ENCODE measurements at regions not wholly inside any gene's neighbourhood (a gene's known extent, or its start where the extent isn't known, plus 50 kb on each side); places are given as distances from the start of the nearest gene placed in this dataset.

DNA sequence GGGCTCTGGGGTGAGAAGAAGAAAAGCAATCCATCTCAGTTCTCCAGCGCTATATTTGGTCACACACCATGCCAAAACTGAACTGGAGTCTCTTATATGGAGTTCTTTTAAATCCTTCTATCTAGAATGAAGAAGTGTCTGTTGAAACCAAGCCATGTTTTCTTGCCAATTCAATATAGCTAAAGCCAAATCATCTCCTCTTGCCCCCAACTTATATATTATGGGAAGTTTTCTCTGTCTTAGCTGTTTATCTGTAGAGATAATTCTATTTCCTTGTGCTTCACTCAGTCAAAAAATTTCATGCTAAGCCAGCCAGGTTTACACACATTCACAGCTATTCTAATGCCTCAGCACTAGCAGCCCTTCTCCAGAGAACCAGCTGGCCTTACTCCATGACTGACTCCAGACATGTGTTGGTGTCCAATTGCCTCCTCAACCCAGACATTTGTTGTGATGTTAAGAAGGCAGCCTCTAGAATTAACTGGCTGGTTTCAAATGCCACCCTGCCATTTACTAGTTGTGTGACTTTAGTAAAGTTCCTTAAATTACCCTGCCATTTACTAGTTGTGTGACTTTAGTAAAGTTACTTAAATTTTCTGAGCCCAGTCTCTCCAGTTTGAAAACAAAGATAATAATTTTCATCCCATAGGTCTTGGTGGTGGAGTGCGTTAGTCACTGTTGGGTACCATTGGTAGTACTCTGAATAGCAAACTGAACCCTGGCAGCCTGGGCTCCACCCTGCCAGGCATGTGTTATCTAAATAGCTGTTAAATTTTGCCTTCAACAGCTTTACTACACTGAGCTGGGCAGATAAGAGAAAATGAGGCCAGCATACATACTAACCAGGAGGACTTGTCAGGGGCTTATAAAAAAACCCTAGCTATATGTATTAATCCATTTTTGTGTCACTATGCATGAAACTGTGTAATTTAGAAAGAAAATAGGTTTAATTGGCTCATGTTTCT is 525.1 kb downstream of the LMO7 start:
- Histone ChIP-seq H3K27ac (ENCODE audit: insufficient read depth, low read length) (no peak overlapping the region), H3K4me3 (replicated peaks in 1 of 4; ENCODE audit: control extremely low read depth in 1 of 4, insufficient read depth in 1 of 4, low read depth in 3 of 4, low read length in 4 of 4) (no peak overlapping the region), H2AFZ (ENCODE audit: low read length) (no peak overlapping the region), H3K9me3 (ENCODE audit: control insufficient read depth, insufficient read depth, low read depth, low read length) (no peaks in the 10 kb centered on the region), H3K4me2 (ENCODE audit: extremely low read depth, insufficient read depth, low read length) (no peak overlapping the region), H3K79me2 (ENCODE audit: control insufficient read depth, insufficient read depth, low read length) (no peaks in the 10 kb centered on the region), H3K4me1 (ENCODE audit: control insufficient read depth, extremely low read depth, insufficient read depth, low read length) (no peaks in the 10 kb centered on the region), H3K36me3 (ENCODE audit: control insufficient read depth, insufficient read depth, low read length) (no peaks in the 10 kb centered on the region), H3K27me3 (ENCODE audit: control insufficient read depth, insufficient read depth, low read length) (no peaks in the 10 kb centered on the region), H3K9ac (ENCODE audit: insufficient read depth, low read length) (no peak overlapping the region), H4K20me1 (ENCODE audit: control insufficient read depth, extremely low read depth, insufficient read depth, low read length) (no peaks in the 10 kb centered on the region)
- peak in 1 of 2 donors; percentile 39 for DNase-seq (ENCODE audit: low read depth in 2 of 2)
- no peak for TF ChIP-seq EZH2 (IDR thresholded peaks at IDR 0.05; ENCODE audit: low read length, missing control alignments)
- TF ChIP-seq, protein P1, sequence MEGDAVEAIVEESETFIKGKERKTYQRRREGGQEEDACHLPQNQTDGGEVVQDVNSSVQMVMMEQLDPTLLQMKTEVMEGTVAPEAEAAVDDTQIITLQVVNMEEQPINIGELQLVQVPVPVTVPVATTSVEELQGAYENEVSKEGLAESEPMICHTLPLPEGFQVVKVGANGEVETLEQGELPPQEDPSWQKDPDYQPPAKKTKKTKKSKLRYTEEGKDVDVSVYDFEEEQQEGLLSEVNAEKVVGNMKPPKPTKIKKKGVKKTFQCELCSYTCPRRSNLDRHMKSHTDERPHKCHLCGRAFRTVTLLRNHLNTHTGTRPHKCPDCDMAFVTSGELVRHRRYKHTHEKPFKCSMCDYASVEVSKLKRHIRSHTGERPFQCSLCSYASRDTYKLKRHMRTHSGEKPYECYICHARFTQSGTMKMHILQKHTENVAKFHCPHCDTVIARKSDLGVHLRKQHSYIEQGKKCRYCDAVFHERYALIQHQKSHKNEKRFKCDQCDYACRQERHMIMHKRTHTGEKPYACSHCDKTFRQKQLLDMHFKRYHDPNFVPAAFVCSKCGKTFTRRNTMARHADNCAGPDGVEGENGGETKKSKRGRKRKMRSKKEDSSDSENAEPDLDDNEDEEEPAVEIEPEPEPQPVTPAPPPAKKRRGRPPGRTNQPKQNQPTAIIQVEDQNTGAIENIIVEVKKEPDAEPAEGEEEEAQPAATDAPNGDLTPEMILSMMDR (conservative IDR thresholded peaks at IDR 0.05 in 1 of 2, IDR thresholded peaks at IDR 0.05 in 1 of 2; ENCODE audit: low read depth in 1 of 2, low read length in 2 of 2) = no peak

DNA sequence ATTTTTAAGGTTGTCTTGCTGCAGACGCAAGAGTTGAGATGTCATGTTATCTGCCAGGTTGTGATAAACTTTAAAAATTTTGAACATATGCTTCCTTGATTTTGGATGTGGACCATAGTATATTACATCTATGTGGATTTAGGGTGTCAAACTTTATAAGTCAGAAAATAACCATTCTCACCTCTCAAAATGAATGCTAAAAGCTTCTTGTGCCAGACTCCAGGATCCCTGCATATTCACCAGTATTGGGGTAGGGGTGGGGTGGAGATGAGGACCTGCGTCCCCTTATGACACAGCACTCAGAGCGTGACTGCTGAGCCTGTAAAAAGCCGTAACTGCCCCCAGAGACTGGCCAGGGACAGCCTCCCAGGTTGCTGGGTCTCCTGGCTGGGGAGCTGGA is 524.4 kb downstream of the LMO7 start:
- Histone ChIP-seq H3K4me2 (ENCODE audit: extremely low read depth, insufficient read depth, low read length) (no peak overlapping the region), H3K79me2 (ENCODE audit: control insufficient read depth, insufficient read depth, low read length) (no peaks in the 10 kb centered on the region), H3K27ac (ENCODE audit: insufficient read depth, low read length) (no peak overlapping the region), H3K27me3 (ENCODE audit: control insufficient read depth, insufficient read depth, low read length) (no peaks in the 10 kb centered on the region), H3K36me3 (ENCODE audit: control insufficient read depth, insufficient read depth, low read length) (no peaks in the 10 kb centered on the region), H4K20me1 (ENCODE audit: control insufficient read depth, extremely low read depth, insufficient read depth, low read length) (no peaks in the 10 kb centered on the region), H3K9ac (ENCODE audit: insufficient read depth, low read length) (no peak overlapping the region), H3K4me3 (replicated peaks in 1 of 4; ENCODE audit: control extremely low read depth in 1 of 4, insufficient read depth in 1 of 4, low read depth in 3 of 4, low read length in 4 of 4) (no peak overlapping the region), H3K4me1 (ENCODE audit: control insufficient read depth, extremely low read depth, insufficient read depth, low read length) (no peaks in the 10 kb centered on the region), H3K9me3 (ENCODE audit: control insufficient read depth, insufficient read depth, low read depth, low read length) (no peaks in the 10 kb centered on the region), H2AFZ (ENCODE audit: low read length) (no peak overlapping the region)
- TF ChIP-seq EZH2 (IDR thresholded peaks at IDR 0.05; ENCODE audit: low read length, missing control alignments) = no peak
- TF ChIP-seq, protein P1 (conservative IDR thresholded peaks at IDR 0.05 in 1 of 2, IDR thresholded peaks at IDR 0.05 in 1 of 2; ENCODE audit: low read depth in 1 of 2, low read length in 2 of 2) = no peak
- DNase-seq (ENCODE audit: low read depth in 2 of 2) = no peak

DNA sequence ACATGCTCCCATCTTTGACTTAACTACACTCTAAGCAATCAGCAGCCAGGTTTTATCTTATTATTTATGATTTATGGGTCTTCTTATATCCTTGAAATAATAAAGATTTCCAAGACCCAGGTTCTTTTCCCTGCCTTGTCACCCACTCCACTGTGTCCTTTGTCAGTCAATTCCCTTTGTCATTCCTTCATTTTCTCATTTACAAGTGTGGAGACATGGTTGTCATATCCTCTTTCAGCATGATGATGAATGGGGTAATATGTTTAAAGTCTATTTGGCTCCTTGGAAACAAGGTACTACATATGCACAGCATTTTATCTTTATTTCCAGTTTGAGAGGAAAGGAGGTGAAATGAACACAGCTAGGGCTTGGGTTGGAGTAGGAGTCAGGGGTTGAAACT is 521.8 kb downstream of the LMO7 start:
- no peaks in the 10 kb centered on the region for H3K27me3 ChIP-seq (ENCODE audit: control insufficient read depth, insufficient read depth, low read length)
- no peaks in the 10 kb centered on the region for H4K20me1 ChIP-seq (ENCODE audit: control insufficient read depth, extremely low read depth, insufficient read depth, low read length)
- H3K9ac ChIP-seq (ENCODE audit: insufficient read depth, low read length) = no peak overlapping the region
- no peak for TF ChIP-seq EZH2 (IDR thresholded peaks at IDR 0.05; ENCODE audit: low read length, missing control alignments)
- TF ChIP-seq, protein P1 (conservative IDR thresholded peaks at IDR 0.05 in 1 of 2, IDR thresholded peaks at IDR 0.05 in 1 of 2; ENCODE audit: low read depth in 1 of 2, low read length in 2 of 2) = no peak
- H3K27ac ChIP-seq (ENCODE audit: insufficient read depth, low read length) = no peak overlapping the region
- no peak overlapping the region for H3K4me3 ChIP-seq (replicated peaks in 1 of 4; ENCODE audit: control extremely low read depth in 1 of 4, insufficient read depth in 1 of 4, low read depth in 3 of 4, low read length in 4 of 4)
- no peaks in the 10 kb centered on the region for H3K9me3 ChIP-seq (ENCODE audit: control insufficient read depth, insufficient read depth, low read depth, low read length)
- no peaks in the 10 kb centered on the region for H3K36me3 ChIP-seq (ENCODE audit: control insufficient read depth, insufficient read depth, low read length)
- H3K4me2 ChIP-seq (ENCODE audit: extremely low read depth, insufficient read depth, low read length) = no peak overlapping the region
- no peak for DNase-seq (ENCODE audit: low read depth in 2 of 2)
- H2AFZ ChIP-seq (ENCODE audit: low read length) = no peak overlapping the region
- H3K79me2 ChIP-seq (ENCODE audit: control insufficient read depth, insufficient read depth, low read length) = no peaks in the 10 kb centered on the region
- no peaks in the 10 kb centered on the region for H3K4me1 ChIP-seq (ENCODE audit: control insufficient read depth, extremely low read depth, insufficient read depth, low read length)

All from fibroblast of lung (primary cell).